Body of pancreas (tissue), 4 donors: ENCODE measurements at regions not wholly inside any gene's neighbourhood (a gene's known extent, or its start where the extent isn't known, plus 50 kb on each side); places are given as distances from the start of the nearest gene placed in this dataset.
"Not testable (repeated sequence)": the region's sequence is repeated elsewhere in the genome, so short reads cannot be mapped to it uniquely, and the experiment has no call there.

Source experiments
- POLR2A ChIP-seq, 3 donors: fragments of 450-650 bp; IDR thresholded peaks; one replicate each; pipeline ENCODE4 v1.6.1; 2016; ENCODE audit warnings: antibody characterized with exemption in 3 of 3, mild to moderate bottlenecking in 2 of 3
- TF ChIP-seq, protein P1 (sequence below), 7 experiments: fragments of 450-650 bp in 4 of 7; fragments of 200-600 bp in 3 of 7; sonication (generic) in 3 of 7; IDR thresholded peaks; one replicate each; pipeline ENCODE4 v1.5.1; 2016 to 2019; ENCODE audit warnings: antibody characterized with exemption in 7 of 7

DNA sequence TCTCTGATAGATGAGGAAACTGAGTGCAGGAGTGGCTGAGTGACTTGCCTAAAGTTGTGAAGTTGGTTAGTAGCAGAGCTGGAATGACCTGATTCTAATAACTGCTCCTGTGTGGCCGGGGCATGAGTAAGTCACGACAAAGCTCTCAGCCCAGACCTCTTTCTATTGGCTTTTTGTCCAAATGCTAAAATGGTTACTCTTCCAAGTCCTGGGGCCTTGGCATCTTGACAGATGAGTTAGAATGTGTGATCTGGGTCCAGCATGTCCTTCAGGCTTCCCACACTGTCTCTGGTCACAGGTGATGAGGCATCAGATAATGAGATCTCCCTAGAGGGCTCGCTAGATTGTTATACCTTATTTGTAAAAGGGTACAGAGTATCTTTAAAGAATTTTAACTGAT, 260.5 kb upstream of the CHAC2 start:
- TF ChIP-seq, protein P1, sequence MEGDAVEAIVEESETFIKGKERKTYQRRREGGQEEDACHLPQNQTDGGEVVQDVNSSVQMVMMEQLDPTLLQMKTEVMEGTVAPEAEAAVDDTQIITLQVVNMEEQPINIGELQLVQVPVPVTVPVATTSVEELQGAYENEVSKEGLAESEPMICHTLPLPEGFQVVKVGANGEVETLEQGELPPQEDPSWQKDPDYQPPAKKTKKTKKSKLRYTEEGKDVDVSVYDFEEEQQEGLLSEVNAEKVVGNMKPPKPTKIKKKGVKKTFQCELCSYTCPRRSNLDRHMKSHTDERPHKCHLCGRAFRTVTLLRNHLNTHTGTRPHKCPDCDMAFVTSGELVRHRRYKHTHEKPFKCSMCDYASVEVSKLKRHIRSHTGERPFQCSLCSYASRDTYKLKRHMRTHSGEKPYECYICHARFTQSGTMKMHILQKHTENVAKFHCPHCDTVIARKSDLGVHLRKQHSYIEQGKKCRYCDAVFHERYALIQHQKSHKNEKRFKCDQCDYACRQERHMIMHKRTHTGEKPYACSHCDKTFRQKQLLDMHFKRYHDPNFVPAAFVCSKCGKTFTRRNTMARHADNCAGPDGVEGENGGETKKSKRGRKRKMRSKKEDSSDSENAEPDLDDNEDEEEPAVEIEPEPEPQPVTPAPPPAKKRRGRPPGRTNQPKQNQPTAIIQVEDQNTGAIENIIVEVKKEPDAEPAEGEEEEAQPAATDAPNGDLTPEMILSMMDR (IDR thresholded peaks at IDR 0.05): not testable (repeated sequence)
- not testable (repeated sequence) for TF ChIP-seq POLR2A (IDR thresholded peaks at IDR 0.05)
